Spleen (tissue), 11 donors: ENCODE measurements at regions not wholly inside any gene's neighbourhood (a gene's known extent, or its start where the extent isn't known, plus 50 kb on each side); places are given as distances from the start of the nearest gene placed in this dataset.

Experiments used
- DNase-seq: peaks from one replicate; pipeline ENCODE4 v3.0.0-alpha.2; 2020
- H3K27ac ChIP-seq, 8 donors: fragments of 200-600 bp; sonication (generic) in 7 of 8; 1 replicate in 4 of 8; 2 replicates in 4 of 8; pipeline versions ENCODE4 v1.5.0 to v1.8.0; 2016 to 2021; ENCODE audit warnings: inconsistent platforms in 4 of 8, mild to moderate bottlenecking in 4 of 8, moderate library complexity in 1 of 8
- H3K27me3 ChIP-seq, 7 donors: fragments of 200-600 bp; sonication (generic) in 6 of 7; replicated peaks in 1 of 7; 1 replicate in 4 of 7; 2 replicates in 3 of 7; pipeline versions ENCODE4 v1.5.0 to v1.8.0; 2016 to 2021; ENCODE audit warnings: inconsistent platforms in 3 of 7, mild to moderate bottlenecking in 1 of 7
- H3K36me3 ChIP-seq, 6 donors: fragments of 200-600 bp; sonication (generic) in 5 of 6; 1 replicate in 4 of 6; 2 replicates in 2 of 6; pipeline versions ENCODE4 v1.5.0 to v1.8.0; 2016 to 2021; ENCODE audit warnings: inconsistent platforms in 2 of 6
- H3K4me1 ChIP-seq, 6 donors: fragments of 200-600 bp; sonication (generic) in 5 of 6; 1 replicate in 3 of 6; 2 replicates in 3 of 6; pipeline versions ENCODE4 v1.5.0 to v1.8.0; 2016 to 2021; ENCODE audit warnings: inconsistent platforms in 3 of 6
- H3K4me3 ChIP-seq, 8 donors: fragments of 200-600 bp; sonication (generic) in 7 of 8; 1 replicate in 4 of 8; 2 replicates in 4 of 8; pipeline versions ENCODE4 v1.5.0 to v1.8.0; 2016 to 2021; ENCODE audit warnings: inconsistent platforms in 4 of 8, mild to moderate bottlenecking in 4 of 8, moderate library complexity in 2 of 8
- H3K9me3 ChIP-seq, 8 donors: fragments of 200-600 bp; sonication (generic) in 7 of 8; 1 replicate in 4 of 8; 2 replicates in 4 of 8; pipeline versions ENCODE4 v1.5.0 to v1.8.0; 2016 to 2021; ENCODE audit warnings: inconsistent platforms in 4 of 8
- CTCF ChIP-seq, 11 experiments: fragments of 200-600 bp in 7 of 11; fragments of 450-650 bp in 4 of 11; sonication (generic) in 4 of 11; IDR thresholded peaks in 8 of 11; conservative IDR thresholded peaks in 3 of 11; 1 replicate in 7 of 11; 2 replicates in 4 of 11; pipeline versions ENCODE4 v1.4.0 to v1.8.0; 2016 to 2021; ENCODE audit warnings: antibody characterized with exemption in 11 of 11, inconsistent platforms in 4 of 11, mild to moderate bottlenecking in 1 of 11
- POLR2A ChIP-seq, 3 donors: fragments of 450-650 bp; IDR thresholded peaks; one replicate each; pipeline ENCODE4 v1.5.1; 2017; ENCODE audit warnings: antibody characterized with exemption in 3 of 3, mild to moderate bottlenecking in 1 of 3
- POLR2AphosphoS5 ChIP-seq, 3 donors: sonication (generic); formaldehyde crosslinking; IDR thresholded peaks; one replicate each; pipeline ENCODE4 v1.5.1; 2017; ENCODE audit warnings: antibody characterized with exemption in 3 of 3
- WGBS, 5 donors: extraction: QIAGEN DNeasy Blood & Tissue Kit in 3 of 5; methylation state at CpG; one replicate each; pipeline versions ENCODE4 v1.1.5 to v1.1.7; 2013 to 2018; 5-methylcytosine and 5-hydroxymethylcytosine counted together
- intact Hi-C: fragments of 100-400 bp; cut with DNase I; formaldehyde crosslinking; loops from one replicate; pipeline ENCODE4 v1.15.0; 2023; ENCODE audit warnings: low total_unique reads
- donor health status: healthy with polysubstance abuse.
- donor health status: DM: no; HTN: no; CAD: no; lungs with moderate emphysema.
- donor health status: DM: no; HTN: no; CAD: no.
- donor health status: Bipolar disorder and iron deficiency.
- donor health status: healthy.
- donor health status: DM: no; HTN: no; CAD: no.
- donor health status: DM: yes; HTN: yes; CAD: no.

- H3K4me1 ChIP-seq = no peaks in the 10 kb centered on the region
- no peaks in the 10 kb centered on the region for H3K36me3 ChIP-seq
- 73 to 93% (median 85%) methylated on average over 5 of the region's 5 CpGs for WGBS, 5 donors
- DNase-seq = no peak
- H3K9me3 ChIP-seq = peaks cover 3 to 44% (median 38%) of the 10 kb centered on the region in 8 donors
- intact Hi-C loops = no loop called here
- TF ChIP-seq POLR2A (IDR thresholded peaks at IDR 0.05) (no peak), POLR2AphosphoS5 (IDR thresholded peaks at IDR 0.05) (no peak), CTCF (IDR thresholded peaks at IDR 0.05 in 8 of 11, conservative IDR thresholded peaks at IDR 0.05 in 3 of 11) (no peak)
- peaks cover 0 to 28% (median 0%) of the 10 kb centered on the region in 7 donors for H3K27me3 ChIP-seq
- no peak overlapping the region for H3K27ac ChIP-seq
- H3K4me3 ChIP-seq = no peak overlapping the region
These were observed 86.2 kb upstream of the YPEL5 start for GRCh38 chr2:30060562-30060961.

- DNase-seq = no peak
- Histone ChIP-seq H3K4me3 (no peak overlapping the region), H3K36me3 (no peaks in the 10 kb centered on the region), H3K4me1 (peaks cover 0 to 3% (median 0%) of the 10 kb centered on the region in 6 donors), H3K27ac (no peak overlapping the region), H3K9me3 (peaks cover 3 to 42% (median 36%) of the 10 kb centered on the region in 8 donors), H3K27me3 (peaks cover 0 to 40% (median 4%) of the 10 kb centered on the region in 7 donors)
- intact Hi-C loops = no loop called here
- TF ChIP-seq CTCF (IDR thresholded peaks at IDR 0.05 in 8 of 11, conservative IDR thresholded peaks at IDR 0.05 in 3 of 11) (no peak), POLR2A (IDR thresholded peaks at IDR 0.05) (no peak), POLR2AphosphoS5 (IDR thresholded peaks at IDR 0.05) (no peak)
These were observed 78.7 kb upstream of the YPEL5 start for GRCh38 chr2:30068067-30068466.

- Histone ChIP-seq H3K36me3 (no peaks in the 10 kb centered on the region), H3K4me3 (no peak overlapping the region), H3K9me3 (no peaks in the 10 kb centered on the region), H3K4me1 (peaks cover 0 to 3% (median 0%) of the 10 kb centered on the region in 6 donors), H3K27ac (no peak overlapping the region), H3K27me3 (peaks cover 0 to 64% (median 4%) of the 10 kb centered on the region in 7 donors)
- intact Hi-C loops = loop anchor here (5.0 kb wide), 1 partner anchor 150 kb away; the partner anchor contains the start of gene ALK
- WGBS, 5 donors = 23 to 26% (median 24%) methylated on average over 10 of the region's 10 CpGs
- no peak for DNase-seq
- TF ChIP-seq POLR2AphosphoS5 (IDR thresholded peaks at IDR 0.05) (no peak), POLR2A (IDR thresholded peaks at IDR 0.05) (no peak), CTCF (IDR thresholded peaks at IDR 0.05 in 8 of 11, conservative IDR thresholded peaks at IDR 0.05 in 3 of 11) (peak; percentile 28 to 72 (median 59))
These were observed 74.5 kb upstream of the YPEL5 start for GRCh38 chr2:30072250-30072842.

- TF ChIP-seq CTCF (IDR thresholded peaks at IDR 0.05 in 8 of 11, conservative IDR thresholded peaks at IDR 0.05 in 3 of 11) = no peak
- TF ChIP-seq POLR2A (IDR thresholded peaks at IDR 0.05) = no peak
- peaks cover 0 to 63% (median 4%) of the 10 kb centered on the region in 7 donors for H3K27me3 ChIP-seq
- no peak overlapping the region for H3K4me3 ChIP-seq
- H3K4me1 ChIP-seq = peaks cover 0 to 3% (median 0%) of the 10 kb centered on the region in 6 donors
- no peak for DNase-seq
- intact Hi-C loops = loop anchor here (5.0 kb wide), 1 partner anchor 151 kb away; the partner anchor contains the start of gene ALK
- 77 to 95% (median 87%) methylated on average over 4 of the region's 4 CpGs for WGBS, 5 donors
- H3K9me3 ChIP-seq = no peaks in the 10 kb centered on the region
- H3K36me3 ChIP-seq = no peaks in the 10 kb centered on the region
- no peak overlapping the region for H3K27ac ChIP-seq
These were observed 73.3 kb upstream of the YPEL5 start for GRCh38 chr2:30073523-30073922.
